ENCODE measurements at regions not wholly inside any gene's neighbourhood (a gene's known extent, or its start where the extent isn't known, plus 50 kb on each side); places are given as distances from the start of the nearest gene placed in this dataset.
"Not testable (repeated sequence)": the region's sequence is repeated elsewhere in the genome, so short reads cannot be mapped to it uniquely, and the experiment has no call there.

- Histone ChIP-seq H3K9me3 (ENCODE audit: control insufficient read depth, low read length) (no peaks in the 10 kb centered on the region), H3K27ac (ENCODE audit: insufficient read depth, low read length, poor library complexity, severe bottlenecking) (no peak overlapping the region)
Measured at GRCh38 chrX:13190051-13190450, 129.8 kb downstream of the ATXN3L start.

GRCh38 chrX:13189380-13189779 lies 130.5 kb downstream of the ATXN3L start:
- no peaks in the 10 kb centered on the region for H3K9me3 ChIP-seq (ENCODE audit: control insufficient read depth, low read length)
- H3K36me3 ChIP-seq (ENCODE audit: control insufficient read depth, insufficient read depth, low read length): no peaks in the 10 kb centered on the region
- no peaks in the 10 kb centered on the region for H3K27me3 ChIP-seq (replicated peaks; ENCODE audit: control insufficient read depth, insufficient read depth, low read length, poor library complexity, severe bottlenecking)
- DNase-seq: no peak
- no peak overlapping the region for H3K27ac ChIP-seq (ENCODE audit: insufficient read depth, low read length, poor library complexity, severe bottlenecking)
- no peaks in the 10 kb centered on the region for H3K4me1 ChIP-seq (ENCODE audit: control insufficient read depth, insufficient read depth, low read length, poor library complexity, severe bottlenecking)
- H3K4me3 ChIP-seq (ENCODE audit: insufficient read depth, low read depth, low read length, poor library complexity, severe bottlenecking): no peak overlapping the region

More at GRCh38 chrX:13190051-13190450, 129.8 kb downstream of the ATXN3L start:
- Histone ChIP-seq H3K27me3 (replicated peaks; ENCODE audit: control insufficient read depth, insufficient read depth, low read length, poor library complexity, severe bottlenecking) (no peaks in the 10 kb centered on the region), H3K4me1 (ENCODE audit: control insufficient read depth, insufficient read depth, low read length, poor library complexity, severe bottlenecking) (no peaks in the 10 kb centered on the region), H3K4me3 (ENCODE audit: insufficient read depth, low read depth, low read length, poor library complexity, severe bottlenecking) (no peak overlapping the region), H3K36me3 (ENCODE audit: control insufficient read depth, insufficient read depth, low read length) (no peaks in the 10 kb centered on the region)
- no peak for DNase-seq

DNA sequence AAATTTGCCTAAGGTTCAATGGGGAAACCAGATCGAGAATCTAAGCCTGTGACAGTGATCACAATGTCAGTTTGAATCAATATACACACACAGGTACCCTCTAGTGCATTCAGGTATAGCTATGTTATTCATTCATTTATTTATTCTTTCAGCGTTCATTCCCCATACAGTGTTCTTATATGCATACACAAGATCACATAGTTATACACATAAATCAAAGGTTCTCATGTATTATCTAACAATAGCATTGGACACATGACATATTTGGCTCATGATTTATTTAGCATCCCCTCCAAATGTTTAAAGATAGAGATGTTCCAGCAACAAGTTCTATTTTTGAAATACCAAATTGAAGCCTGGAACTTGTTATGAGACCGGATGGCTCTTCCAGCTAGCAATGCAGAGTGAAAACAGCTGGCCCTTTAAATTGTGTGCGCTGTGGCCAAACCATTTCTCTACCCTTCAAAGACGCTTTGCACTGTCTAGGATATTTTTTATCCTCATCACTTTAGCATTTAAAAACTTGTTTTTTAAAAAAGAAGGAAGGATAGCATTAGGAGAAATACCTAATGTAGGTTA lies 131.0 kb downstream of the ATXN3L start:
- Histone ChIP-seq H3K4me1 (ENCODE audit: control insufficient read depth, insufficient read depth, low read length, poor library complexity, severe bottlenecking) (no peaks in the 10 kb centered on the region), H3K27me3 (replicated peaks; ENCODE audit: control insufficient read depth, insufficient read depth, low read length, poor library complexity, severe bottlenecking) (no peaks in the 10 kb centered on the region), H3K9me3 (ENCODE audit: control insufficient read depth, low read length) (no peaks in the 10 kb centered on the region), H3K4me3 (ENCODE audit: insufficient read depth, low read depth, low read length, poor library complexity, severe bottlenecking) (no peak overlapping the region), H3K27ac (ENCODE audit: insufficient read depth, low read length, poor library complexity, severe bottlenecking) (no peak overlapping the region), H3K36me3 (ENCODE audit: control insufficient read depth, insufficient read depth, low read length) (no peaks in the 10 kb centered on the region)
- no peak for DNase-seq

DNA sequence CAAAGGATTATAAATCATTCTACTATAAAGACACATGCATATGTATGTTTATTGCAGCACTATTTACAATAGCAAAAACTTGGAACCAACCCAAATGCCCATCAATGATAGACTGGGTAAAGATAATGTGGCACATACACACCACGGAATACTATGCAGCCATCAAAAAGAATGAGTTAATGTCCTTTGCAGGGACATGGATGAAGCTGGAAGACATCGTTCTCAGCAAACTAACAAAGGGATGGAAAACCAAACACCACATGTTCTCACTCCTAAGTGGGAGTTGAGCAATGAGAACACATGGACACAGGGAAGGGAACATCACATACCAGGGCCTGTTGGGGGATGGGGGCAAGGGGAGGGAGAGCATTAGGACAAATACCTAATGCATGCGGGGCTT lies 133.2 kb downstream of the ATXN3L start:
- H3K9me3 ChIP-seq (ENCODE audit: control insufficient read depth, low read length); H3K36me3 ChIP-seq (ENCODE audit: control insufficient read depth, insufficient read depth, low read length); H3K27ac ChIP-seq (ENCODE audit: insufficient read depth, low read length, poor library complexity, severe bottlenecking); DNase-seq; H3K27me3 ChIP-seq (replicated peaks; ENCODE audit: control insufficient read depth, insufficient read depth, low read length, poor library complexity, severe bottlenecking); H3K4me1 ChIP-seq (ENCODE audit: control insufficient read depth, insufficient read depth, low read length, poor library complexity, severe bottlenecking); H3K4me3 ChIP-seq (ENCODE audit: insufficient read depth, low read depth, low read length, poor library complexity, severe bottlenecking): not testable (repeated sequence)

GRCh38 chrX:13180807-13181206 lies 136.4 kb upstream of the FAM9C start:
- Histone ChIP-seq H3K36me3 (ENCODE audit: control insufficient read depth, insufficient read depth, low read length) (no peaks in the 10 kb centered on the region), H3K27me3 (replicated peaks; ENCODE audit: control insufficient read depth, insufficient read depth, low read length, poor library complexity, severe bottlenecking) (no peaks in the 10 kb centered on the region), H3K4me1 (ENCODE audit: control insufficient read depth, insufficient read depth, low read length, poor library complexity, severe bottlenecking) (no peaks in the 10 kb centered on the region), H3K4me3 (ENCODE audit: insufficient read depth, low read depth, low read length, poor library complexity, severe bottlenecking) (no peak overlapping the region), H3K9me3 (ENCODE audit: control insufficient read depth, low read length) (no peaks in the 10 kb centered on the region), H3K27ac (ENCODE audit: insufficient read depth, low read length, poor library complexity, severe bottlenecking) (no peak overlapping the region)
- DNase-seq: no peak

DNA sequence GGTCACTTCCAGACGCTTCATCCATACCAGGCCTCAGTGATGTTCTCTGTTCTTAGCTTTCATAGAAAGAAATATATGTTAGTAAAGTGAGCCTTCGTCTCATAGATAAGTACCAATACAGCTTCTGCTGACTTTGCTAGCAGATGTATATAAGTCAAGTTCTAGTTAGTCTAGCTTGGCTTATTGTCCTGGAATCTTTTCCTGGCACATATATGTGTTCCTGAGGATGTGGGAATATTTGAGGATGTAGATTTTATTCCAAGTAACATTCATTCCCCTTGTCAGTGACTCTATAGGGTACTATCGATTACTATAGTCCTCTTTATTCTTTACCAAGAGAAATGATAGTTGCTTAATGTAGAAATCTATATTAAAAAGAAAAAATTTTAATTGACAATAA lies 135.2 kb upstream of the FAM9C start:
- H3K27ac ChIP-seq (ENCODE audit: insufficient read depth, low read length, poor library complexity, severe bottlenecking): no peak overlapping the region
- no peak for DNase-seq
- no peaks in the 10 kb centered on the region for H3K9me3 ChIP-seq (ENCODE audit: control insufficient read depth, low read length)
- H3K27me3 ChIP-seq (replicated peaks; ENCODE audit: control insufficient read depth, insufficient read depth, low read length, poor library complexity, severe bottlenecking): no peaks in the 10 kb centered on the region
- H3K4me3 ChIP-seq (ENCODE audit: insufficient read depth, low read depth, low read length, poor library complexity, severe bottlenecking): no peak overlapping the region
- H3K36me3 ChIP-seq (ENCODE audit: control insufficient read depth, insufficient read depth, low read length): no peaks in the 10 kb centered on the region
- no peaks in the 10 kb centered on the region for H3K4me1 ChIP-seq (ENCODE audit: control insufficient read depth, insufficient read depth, low read length, poor library complexity, severe bottlenecking)

- Histone ChIP-seq H3K4me1 (ENCODE audit: control insufficient read depth, insufficient read depth, low read length, poor library complexity, severe bottlenecking) (no peaks in the 10 kb centered on the region), H3K27me3 (replicated peaks; ENCODE audit: control insufficient read depth, insufficient read depth, low read length, poor library complexity, severe bottlenecking) (no peaks in the 10 kb centered on the region), H3K27ac (ENCODE audit: insufficient read depth, low read length, poor library complexity, severe bottlenecking) (no peak overlapping the region), H3K9me3 (ENCODE audit: control insufficient read depth, low read length) (no peaks in the 10 kb centered on the region), H3K36me3 (ENCODE audit: control insufficient read depth, insufficient read depth, low read length) (no peaks in the 10 kb centered on the region), H3K4me3 (ENCODE audit: insufficient read depth, low read depth, low read length, poor library complexity, severe bottlenecking) (no peak overlapping the region)
- DNase-seq: no peak
Measured at GRCh38 chrX:13179100-13179499, 134.7 kb upstream of the FAM9C start.

DNA sequence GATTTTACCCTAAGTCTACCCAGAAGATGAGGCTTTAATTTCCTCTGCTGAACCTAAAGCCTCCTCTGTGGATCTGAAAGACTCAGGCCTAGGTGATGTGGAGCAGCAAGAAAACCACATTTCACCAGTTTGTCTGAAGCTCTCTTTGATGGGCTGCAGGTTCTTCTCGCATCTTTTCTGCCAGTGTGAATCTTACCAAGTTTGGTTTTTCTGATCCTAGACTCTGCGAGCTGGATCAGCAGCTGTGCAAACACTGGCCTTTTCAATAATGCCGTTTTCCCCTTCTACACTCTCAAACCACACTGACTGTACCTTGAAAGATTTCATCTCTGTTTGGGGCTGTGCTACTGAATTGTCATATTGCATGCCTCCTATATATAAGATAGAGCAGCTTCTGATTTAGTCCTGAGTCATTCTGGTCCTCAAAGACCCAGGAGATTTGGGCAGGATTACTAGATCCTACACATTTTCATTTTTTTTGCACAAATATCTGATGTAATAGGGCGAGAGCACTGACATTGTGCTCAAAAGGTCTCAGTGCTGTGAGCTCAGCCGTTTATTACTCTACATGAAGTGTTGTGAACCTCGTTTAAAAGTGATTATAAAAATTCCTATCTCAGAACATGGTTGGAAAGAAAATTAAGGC lies 133.6 kb upstream of the FAM9C start:
- H3K9me3 ChIP-seq (ENCODE audit: control insufficient read depth, low read length): no peaks in the 10 kb centered on the region
- no peaks in the 10 kb centered on the region for H3K27me3 ChIP-seq (replicated peaks; ENCODE audit: control insufficient read depth, insufficient read depth, low read length, poor library complexity, severe bottlenecking)
- no peaks in the 10 kb centered on the region for H3K36me3 ChIP-seq (ENCODE audit: control insufficient read depth, insufficient read depth, low read length)
- DNase-seq: no peak
- H3K4me3 ChIP-seq (ENCODE audit: insufficient read depth, low read depth, low read length, poor library complexity, severe bottlenecking): no peak overlapping the region
- no peaks in the 10 kb centered on the region for H3K4me1 ChIP-seq (ENCODE audit: control insufficient read depth, insufficient read depth, low read length, poor library complexity, severe bottlenecking)
- no peak overlapping the region for H3K27ac ChIP-seq (ENCODE audit: insufficient read depth, low read length, poor library complexity, severe bottlenecking)

DNA sequence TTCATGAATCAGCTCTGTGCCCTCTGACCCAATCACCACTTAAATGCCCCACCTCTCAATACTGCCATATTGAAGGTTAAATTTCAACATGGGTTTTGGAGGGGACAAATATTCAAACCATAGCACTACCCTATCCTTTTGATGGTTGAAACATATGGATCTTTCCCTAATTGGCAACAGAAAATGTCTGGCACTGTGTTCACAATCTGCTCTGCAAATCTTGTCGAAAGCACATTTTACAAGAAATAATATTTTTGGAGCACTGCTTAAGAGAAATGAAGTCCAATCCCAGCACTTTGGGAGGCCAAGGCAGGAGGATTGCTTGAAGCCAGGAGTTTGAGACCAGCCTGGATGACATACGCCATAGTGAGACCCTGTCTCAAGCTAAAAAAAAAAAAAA lies 130.6 kb upstream of the FAM9C start:
- Histone ChIP-seq H3K9me3 (ENCODE audit: control insufficient read depth, low read length) (no peaks in the 10 kb centered on the region), H3K27me3 (replicated peaks; ENCODE audit: control insufficient read depth, insufficient read depth, low read length, poor library complexity, severe bottlenecking) (no peaks in the 10 kb centered on the region), H3K4me1 (ENCODE audit: control insufficient read depth, insufficient read depth, low read length, poor library complexity, severe bottlenecking) (no peaks in the 10 kb centered on the region), H3K36me3 (ENCODE audit: control insufficient read depth, insufficient read depth, low read length) (no peaks in the 10 kb centered on the region), H3K4me3 (ENCODE audit: insufficient read depth, low read depth, low read length, poor library complexity, severe bottlenecking) (no peak overlapping the region), H3K27ac (ENCODE audit: insufficient read depth, low read length, poor library complexity, severe bottlenecking) (no peak overlapping the region)
- DNase-seq: no peak

GRCh38 chrX:13170966-13171558 lies 126.6 kb upstream of the FAM9C start:
- Histone ChIP-seq H3K4me3 (ENCODE audit: insufficient read depth, low read depth, low read length, poor library complexity, severe bottlenecking) (no peak overlapping the region), H3K9me3 (ENCODE audit: control insufficient read depth, low read length) (no peaks in the 10 kb centered on the region), H3K4me1 (ENCODE audit: control insufficient read depth, insufficient read depth, low read length, poor library complexity, severe bottlenecking) (no peaks in the 10 kb centered on the region), H3K27me3 (replicated peaks; ENCODE audit: control insufficient read depth, insufficient read depth, low read length, poor library complexity, severe bottlenecking) (no peaks in the 10 kb centered on the region), H3K36me3 (ENCODE audit: control insufficient read depth, insufficient read depth, low read length) (no peaks in the 10 kb centered on the region), H3K27ac (ENCODE audit: insufficient read depth, low read length, poor library complexity, severe bottlenecking) (no peak overlapping the region)
- DNase-seq: no peak
